ENCODE measurements at regions not wholly inside any gene's neighbourhood (a gene's known extent, or its start where the extent isn't known, plus 50 kb on each side); places are given as distances from the start of the nearest gene placed in this dataset.

- WGBS: 56% methylated on average over 7 of the region's 7 CpGs
- DNase-seq (ENCODE audit: low spot score): no peak
- no peaks in the 10 kb centered on the region for H3K9me3 ChIP-seq (ENCODE audit: control insufficient read depth in 4 of 4, low read length in 3 of 4)
Measured at GRCh38 chr10:29127037-29127700, 161.7 kb upstream of the LYZL1 start.

More at GRCh38 chr10:29127037-29127700, 161.7 kb upstream of the LYZL1 start:
- Histone ChIP-seq H3K4me3 (ENCODE audit: low read depth in 1 of 3, low read length in 3 of 3) (no peak overlapping the region), H3K27me3 (ENCODE audit: control insufficient read depth in 4 of 4, insufficient read depth in 4 of 4, low read length in 3 of 4) (no peaks in the 10 kb centered on the region), H3K27ac (ENCODE audit: low read depth in 1 of 2, low read length in 2 of 2) (no peak overlapping the region), H3K4me1 (ENCODE audit: control insufficient read depth in 4 of 4, insufficient read depth in 4 of 4, low read length in 3 of 4) (peaks cover 0 to 10% (median 6%) of the 10 kb centered on the region in 4 donors), H3K36me3 (ENCODE audit: control insufficient read depth in 4 of 4, insufficient read depth in 3 of 4, low read depth in 1 of 4, low read length in 3 of 4) (no peaks in the 10 kb centered on the region), H3K9ac (ENCODE audit: low read depth in 1 of 2, low read length in 2 of 2) (no peak overlapping the region)
- TF ChIP-seq GABPA (IDR thresholded peaks at IDR 0.05 in 1 of 2, conservative IDR thresholded peaks at IDR 0.05 in 1 of 2) (no peak), REST (IDR thresholded peaks at IDR 0.05) (no peak), CTCF (IDR thresholded peaks at IDR 0.05; ENCODE audit: low read depth, low read length, missing input control) (no peak), RAD21 (IDR thresholded peaks at IDR 0.05) (no peak), ZBTB33 (IDR thresholded peaks at IDR 0.05) (no peak), MAX (IDR thresholded peaks at IDR 0.05) (no peak), FOXA2 (IDR thresholded peaks at IDR 0.05) (no peak), RXRA (IDR thresholded peaks at IDR 0.05) (no peak), NR2F2 (IDR thresholded peaks at IDR 0.05) (no peak), FOXA1 (IDR thresholded peaks at IDR 0.05) (no peak), EGR1 (IDR thresholded peaks at IDR 0.05; ENCODE audit: low read depth in 2 of 2) (no peak), HNF4G (IDR thresholded peaks at IDR 0.05) (no peak), JUND (IDR thresholded peaks at IDR 0.05) (no peak), HNF4A (conservative IDR thresholded peaks at IDR 0.05) (no peak), SP1 (IDR thresholded peaks at IDR 0.05) (no peak), TAF1 (conservative IDR thresholded peaks at IDR 0.05) (no peak)
